ENCODE measurements at regions not wholly inside any gene's neighbourhood (a gene's known extent, or its start where the extent isn't known, plus 50 kb on each side); places are given as distances from the start of the nearest gene placed in this dataset.

DNA sequence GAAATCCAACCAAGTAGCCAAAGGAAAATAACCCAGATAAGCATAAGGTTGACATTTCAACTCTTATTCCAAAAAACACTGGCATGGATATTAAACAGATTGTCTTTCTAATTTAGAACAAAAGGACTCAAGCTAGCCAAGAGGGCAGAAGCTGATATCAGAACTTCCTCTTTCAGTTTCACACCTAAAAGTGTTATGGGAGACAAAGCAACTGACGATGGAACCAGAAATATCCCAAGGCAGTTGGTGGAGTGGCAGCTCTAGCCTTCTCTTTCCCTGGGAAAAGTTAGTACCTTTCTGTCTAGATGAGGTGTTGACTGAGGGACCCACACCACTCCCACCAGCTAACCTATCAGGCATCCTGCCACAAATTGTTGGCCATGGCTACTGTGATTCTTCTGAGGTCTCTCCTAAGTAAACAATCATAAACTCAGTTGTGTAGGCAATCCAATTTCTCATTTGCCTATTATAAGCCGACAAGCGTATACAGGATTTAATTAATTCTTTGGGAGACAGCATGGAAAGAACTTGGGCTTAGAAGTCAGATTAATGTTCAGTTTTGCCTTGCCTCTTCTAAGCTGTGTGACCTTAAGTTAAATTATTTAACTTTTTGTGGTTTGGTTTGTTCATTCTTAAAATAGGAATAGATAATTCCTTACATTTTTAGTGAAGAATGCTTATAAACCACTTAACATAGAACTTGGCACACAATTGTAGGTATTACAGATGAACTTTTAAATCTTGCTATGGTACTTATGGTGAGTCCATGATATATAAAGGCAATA lies 110.9 kb upstream of the ADAMTSL1 start:
- no peak for TF ChIP-seq NFE2L1 (CRISPR knock-in tag; IDR thresholded peaks at IDR 0.05)
- TF ChIP-seq GTF2I (CRISPR knock-in tag; conservative IDR thresholded peaks at IDR 0.05) = no peak
- TF ChIP-seq CTCF (IDR thresholded peaks at IDR 0.05) = no peak

Measured in WTC11 (cell line).